NCI-H1092 treated with DMSO at 0.1 percent for 48 hours (cell line): ENCODE measurements at regions not wholly inside any gene's neighbourhood (a gene's known extent, or its start where the extent isn't known, plus 50 kb on each side); places are given as distances from the start of the nearest gene placed in this dataset.
"Not testable (repeated sequence)": the region's sequence is repeated elsewhere in the genome, so short reads cannot be mapped to it uniquely, and the experiment has no call there.

Experiments used
- DNase-seq: peaks from one replicate; lab custom pipeline; 2025; lab: John Stamatoyannopoulos, UW

DNA sequence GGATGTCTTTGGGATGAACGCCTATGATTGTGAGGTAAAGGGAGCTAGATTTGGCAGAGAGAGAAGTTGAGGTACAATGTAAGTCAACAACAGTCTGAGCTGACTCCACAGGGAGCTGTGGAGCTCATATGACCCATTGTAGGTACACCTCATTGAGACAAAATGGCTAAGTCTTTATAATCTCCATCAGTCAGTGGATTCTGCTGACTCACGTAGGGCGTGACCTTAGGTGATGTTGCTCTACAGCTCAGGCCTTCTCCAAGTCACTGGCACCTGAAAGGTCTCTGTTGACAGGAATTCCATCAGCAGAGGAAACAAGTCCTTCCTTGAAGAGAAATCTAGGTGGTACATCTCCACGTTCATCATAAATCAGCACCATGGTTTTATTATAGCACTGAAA, 118.2 kb upstream of the PRR16 start:
- DNase-seq, result no peak

DNA sequence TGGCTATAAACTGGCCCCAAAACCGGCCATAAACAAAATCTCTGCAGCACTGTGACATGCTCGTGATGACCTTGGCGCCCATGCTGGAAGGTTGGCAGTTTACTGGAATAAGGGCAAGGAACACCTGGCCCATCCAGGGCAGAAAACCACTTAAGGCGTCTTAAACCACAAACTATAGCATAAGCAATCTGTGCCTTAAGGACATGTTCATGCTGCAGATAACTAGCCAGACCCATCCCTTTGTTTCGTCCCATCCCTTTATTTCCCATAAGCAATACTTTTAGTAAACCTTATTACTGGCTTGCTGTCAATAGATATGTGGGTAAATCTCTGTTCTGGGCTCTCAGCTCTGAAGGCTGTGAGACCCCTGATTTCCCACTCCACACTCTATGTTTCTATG, 113.0 kb upstream of the PRR16 start:
- DNase-seq, result not testable (repeated sequence)

DNA sequence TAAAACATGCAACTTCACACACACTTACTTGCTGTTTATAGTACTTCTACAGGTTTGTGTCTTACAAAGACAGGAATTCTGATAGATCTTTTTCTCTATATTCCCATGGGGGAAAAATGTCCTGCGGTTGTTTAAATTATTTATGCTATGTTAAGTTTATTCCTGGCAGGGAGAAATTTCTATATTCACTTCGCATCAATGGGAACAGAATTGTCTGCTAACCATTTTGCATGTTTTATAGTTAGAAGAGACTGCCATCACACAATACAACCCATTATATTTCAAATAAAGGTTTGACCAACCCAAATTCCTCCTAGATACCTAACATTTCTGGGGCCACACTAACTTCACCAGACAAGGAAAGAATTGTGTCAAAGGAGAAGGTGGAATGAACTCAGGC, 110.0 kb upstream of the PRR16 start:
- no peak for DNase-seq

DNA sequence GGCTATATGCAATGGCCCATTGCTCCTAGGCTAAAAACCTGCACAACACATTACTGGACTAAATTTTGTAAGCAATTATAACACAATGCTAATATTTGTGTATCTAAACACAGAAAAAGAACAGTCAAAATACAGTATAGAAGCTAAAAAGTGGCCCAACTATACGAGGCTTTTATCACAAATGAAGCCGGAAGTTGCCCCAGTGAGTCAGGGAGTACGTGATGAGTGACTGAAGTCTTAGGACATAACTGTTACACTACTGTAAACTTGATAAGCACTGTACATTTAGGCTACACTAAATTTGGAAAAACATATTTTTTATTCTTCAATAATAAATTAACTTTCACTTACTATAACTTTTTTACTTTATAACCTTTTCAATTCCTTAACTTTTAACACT, 105.2 kb upstream of the PRR16 start:
- DNase-seq, result no peak

DNA sequence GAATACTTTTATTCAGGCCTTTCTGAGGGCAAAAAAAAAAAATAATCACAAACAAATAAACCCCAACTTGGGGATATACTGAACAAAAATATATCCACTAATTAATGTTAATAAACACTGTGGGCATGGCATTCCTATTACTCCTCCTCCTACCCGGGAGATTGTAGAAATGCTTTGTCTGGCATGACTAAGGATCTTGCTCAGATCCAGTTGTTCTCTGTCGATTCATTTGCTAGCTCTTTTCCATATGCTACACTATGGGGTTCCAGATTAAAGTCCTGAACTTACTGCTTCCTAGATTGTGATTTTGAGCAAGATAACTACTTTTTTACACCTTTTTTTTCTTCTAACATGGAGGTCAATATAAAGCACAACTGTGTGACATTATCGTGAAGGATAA, 102.2 kb upstream of the PRR16 start:
- DNase-seq, result no peak

DNA sequence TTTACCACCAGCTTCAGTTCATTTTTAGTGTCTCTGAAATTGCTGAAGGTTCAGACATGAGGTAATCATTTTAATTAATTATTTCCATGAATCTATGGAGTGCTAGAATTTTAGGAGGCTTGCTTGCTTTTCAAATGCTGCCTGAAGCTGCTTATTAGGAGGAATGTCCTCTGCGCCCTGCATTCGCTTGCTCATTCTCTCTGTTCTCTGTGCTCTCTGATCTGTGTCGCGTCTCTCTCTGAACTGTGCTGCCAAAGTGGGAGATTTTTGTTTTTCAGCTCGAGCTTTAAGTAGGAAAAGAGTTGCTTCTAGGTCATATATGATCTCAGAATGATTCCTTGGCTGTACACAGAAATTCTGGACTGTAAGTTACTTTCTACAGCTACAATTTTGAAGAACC, 101.7 kb upstream of the PRR16 start:
- DNase-seq, result no peak

DNA sequence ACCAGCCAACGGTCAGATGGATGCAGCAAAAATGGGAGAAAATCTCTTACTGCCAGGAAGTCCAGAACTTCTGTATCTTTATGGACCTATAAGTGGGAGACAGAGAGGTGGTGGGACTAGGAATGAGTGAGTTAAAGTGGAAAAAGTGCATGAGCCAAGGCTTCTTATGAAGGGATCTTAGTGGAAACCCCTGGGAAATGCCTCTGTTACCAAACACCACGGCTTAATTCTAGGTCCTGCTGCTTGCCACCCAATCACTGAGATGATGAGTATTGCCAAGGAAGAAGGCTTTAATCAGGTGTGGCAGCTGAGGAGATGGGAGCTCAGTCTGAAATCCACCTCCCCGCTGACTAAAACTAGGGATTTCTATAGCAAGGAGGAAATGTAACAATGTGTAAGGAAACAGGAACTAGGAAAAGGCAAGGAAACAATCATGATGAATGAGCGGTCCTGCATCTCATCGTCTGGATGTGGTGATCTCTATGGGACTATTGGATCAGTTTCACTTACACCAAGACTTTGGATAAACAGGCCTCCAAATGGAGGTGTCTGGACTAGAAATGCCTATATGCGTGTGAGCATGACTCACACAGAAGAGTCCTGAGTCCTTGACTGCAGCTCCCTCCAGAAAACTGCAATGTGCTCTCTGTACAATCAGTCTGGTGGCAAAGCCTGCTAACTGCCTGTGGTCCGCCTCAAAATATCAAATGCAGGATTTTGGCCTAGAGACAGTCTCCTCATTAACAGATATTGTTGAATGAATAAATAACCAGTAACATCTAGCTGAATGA, 98.2 kb upstream of the PRR16 start:
- DNase-seq, result no peak

DNA sequence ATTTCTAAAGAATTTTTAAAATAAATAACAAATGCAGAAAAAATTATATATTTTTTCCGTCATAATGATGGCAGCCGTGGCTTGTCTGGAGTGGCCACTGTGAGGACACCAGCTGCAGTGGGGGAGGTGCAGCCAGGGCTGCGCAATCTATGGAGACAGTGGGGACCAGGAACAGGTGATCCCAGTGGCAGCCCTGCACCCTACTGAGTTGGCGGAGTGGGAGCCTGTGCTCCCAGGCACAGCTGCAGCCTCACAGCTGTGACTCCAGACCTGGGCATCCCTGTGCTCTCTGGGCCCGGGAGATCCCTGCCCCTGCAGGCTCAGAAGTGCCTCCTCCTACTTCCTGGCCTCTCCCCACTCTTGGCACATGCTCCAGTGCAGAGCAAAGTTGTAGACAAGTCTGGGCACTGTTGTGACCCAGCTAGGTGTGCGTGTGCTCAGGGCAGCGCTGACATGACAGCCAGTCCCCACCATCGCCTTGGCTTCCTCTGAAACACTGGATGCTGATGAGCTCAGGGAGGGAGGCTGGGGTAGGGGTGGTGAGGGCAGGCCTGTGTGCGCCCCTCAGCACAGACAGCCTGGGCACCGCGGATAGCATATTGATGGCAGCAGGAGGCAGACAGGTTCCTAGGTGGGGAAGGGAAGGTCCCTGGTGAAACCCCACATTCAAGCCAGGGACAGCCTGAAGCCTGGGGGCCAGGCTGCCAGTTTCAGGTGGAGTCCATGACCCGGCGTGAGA, 96.0 kb upstream of the PRR16 start:
- no peak for DNase-seq

DNA sequence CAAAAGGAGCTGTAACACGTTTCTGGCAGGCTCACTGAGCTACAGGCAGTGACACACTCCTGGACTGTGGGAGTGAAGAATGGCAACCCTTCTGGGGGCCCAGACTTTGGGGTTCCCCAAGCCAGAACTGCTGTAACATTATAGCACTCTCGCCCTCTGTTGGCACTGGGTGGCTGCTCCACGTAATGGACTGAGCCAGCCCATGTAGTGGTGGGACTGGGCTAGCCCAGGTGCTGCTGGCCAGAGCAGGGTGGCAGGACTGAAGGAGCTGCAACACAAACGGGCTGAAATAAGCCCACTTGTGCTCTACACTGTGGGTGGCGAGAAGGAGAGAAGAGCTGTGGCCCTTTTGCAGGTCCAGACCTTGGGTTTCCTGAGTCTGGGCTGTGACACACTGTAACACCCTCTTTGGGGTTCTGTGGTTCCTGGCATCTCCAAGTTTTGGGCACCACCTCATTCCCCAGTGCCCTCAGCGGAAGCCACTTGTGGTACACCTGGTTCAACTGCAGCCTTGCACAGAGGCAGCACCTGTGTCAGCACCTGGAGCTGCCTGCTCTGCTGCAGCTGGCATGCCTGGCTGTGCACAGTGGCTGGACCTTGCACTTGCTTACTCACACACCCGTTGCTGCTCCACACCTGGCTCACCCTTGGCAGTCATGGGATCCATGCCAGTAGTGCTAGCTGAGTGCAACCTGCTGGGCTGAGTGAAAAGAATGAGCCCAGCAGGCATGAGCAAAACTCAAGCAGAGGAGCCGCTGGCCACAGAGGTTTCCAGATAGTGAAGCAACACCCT, 95.0 kb upstream of the PRR16 start:
- DNase-seq, result no peak

DNA sequence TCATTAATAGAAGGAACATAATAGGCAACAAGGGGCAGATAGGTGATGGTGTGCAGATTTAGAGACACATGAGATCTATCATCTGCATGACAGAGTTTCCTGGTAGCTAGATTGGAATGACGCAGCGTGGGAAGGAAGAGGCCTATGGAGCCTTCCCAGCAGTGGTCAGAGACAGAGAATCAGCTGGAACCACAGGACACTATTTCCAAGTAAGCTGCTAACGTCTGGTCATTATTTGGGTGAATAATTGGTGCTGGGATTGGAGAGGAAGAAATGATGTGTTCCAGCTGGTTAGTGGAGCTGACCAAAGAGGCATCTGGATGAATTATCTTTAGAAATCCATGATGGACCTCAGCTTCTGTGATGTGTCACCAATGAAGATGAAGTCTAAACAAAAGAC, 91.2 kb upstream of the PRR16 start:
- no peak for DNase-seq

DNA sequence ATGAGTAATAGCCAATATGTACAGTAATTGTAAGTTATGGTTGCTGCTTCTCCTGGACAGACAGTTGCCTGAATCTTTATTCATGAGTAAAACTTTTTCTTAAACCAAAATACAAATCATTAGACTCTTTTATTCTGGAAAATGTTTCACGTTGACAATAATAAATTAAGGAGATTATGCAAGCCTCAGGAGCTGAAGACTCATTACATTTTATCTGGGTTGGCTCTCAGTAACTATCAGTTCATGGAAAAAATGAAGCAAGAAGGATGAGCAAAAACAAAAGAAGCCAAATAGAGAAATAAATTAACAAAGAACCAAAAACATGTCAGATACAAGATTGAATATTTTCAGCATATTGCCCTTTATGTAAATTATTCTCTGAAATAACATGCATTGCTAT, 88.9 kb upstream of the PRR16 start:
- DNase-seq, result no peak

DNA sequence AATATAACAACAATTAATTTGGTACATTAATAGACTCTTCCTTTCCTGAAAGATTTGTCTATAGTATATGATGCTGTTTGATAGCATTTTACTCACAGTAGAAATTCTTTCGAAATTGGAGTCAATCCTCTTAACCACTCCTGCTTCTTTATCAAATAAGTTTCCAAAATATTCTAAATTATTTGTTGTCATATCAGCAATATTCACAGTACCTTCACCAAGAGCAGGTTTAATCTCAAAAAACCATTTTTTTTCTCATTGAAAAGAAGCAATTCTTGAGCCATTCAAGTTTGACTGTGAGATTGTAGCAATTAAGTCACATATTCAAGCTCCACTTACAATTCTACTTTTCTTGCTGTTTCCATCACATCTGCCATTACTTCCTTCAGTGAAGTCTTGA, 83.5 kb upstream of the PRR16 start:
- no peak for DNase-seq

DNA sequence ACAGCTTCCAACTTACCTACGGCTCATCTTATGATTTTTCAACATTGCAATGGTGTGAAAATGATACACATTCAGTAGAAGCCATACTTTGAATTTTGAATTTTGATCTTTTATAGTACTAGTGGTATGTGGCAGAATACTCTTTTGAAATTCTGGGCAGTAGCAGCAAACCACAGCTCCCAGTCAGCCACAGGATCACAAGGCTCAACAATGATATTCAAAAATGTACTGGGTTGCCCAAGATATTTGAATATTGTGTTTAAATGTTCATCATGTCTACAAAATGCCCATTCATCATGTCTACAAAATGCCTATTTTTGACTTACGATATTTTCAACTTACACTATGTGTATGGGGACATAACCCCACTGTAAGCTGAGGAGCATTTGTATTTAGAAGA, 81.3 kb upstream of the PRR16 start:
- DNase-seq, result no peak

DNA sequence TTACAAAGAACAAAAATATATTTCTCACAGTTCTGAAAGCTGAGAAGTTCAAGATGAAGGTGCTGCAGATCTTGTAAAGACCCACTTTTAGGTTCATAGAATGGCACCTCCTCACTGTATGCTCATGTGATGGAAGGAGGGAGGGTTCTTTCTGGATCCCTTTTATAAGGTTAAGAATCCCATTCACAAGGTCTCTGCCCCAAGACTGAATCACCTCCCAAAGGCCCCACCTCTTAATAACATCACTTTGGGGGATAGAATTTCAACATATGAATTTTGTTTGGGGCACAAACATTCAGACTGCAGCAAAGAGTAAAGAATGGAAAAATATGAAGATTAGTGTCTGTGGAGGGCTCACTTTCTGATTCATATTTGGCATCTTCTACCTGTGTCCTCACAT, 77.1 kb upstream of the PRR16 start:
- DNase-seq, result no peak

DNA sequence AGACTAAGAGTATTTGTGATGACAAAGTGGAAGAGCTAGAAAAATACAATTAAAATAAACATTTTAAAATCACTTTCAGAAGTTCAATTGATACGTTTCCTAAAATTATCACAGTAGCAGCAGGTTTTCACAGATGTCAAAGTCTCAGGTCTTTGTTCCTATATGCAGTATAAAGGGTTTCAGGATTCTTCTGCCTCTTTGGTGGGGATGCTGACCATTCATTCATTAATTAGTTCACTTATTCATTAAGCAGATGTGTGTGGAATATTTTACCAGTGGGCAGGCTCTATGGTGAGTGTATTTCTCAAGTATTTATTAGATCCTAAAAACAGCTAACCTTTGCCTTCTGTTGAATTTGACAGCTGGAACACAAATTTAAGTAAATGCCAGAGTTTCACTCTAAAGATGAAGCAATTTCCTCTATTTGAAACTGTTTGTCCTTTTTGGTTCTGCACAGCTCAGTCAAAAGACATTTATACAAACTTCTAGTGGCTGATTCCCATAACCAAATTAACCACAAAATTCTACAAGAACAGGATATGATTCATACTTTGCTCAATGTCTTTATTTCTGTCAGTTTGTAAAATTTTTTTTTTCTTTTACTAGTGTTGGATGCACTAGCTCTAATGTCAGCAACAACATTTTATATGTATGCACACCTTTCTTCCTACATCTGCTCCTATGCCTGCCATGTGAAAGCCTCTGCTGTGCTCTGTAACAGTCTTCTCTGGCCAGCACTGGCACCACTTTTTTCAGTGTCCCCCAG, 75.9 kb upstream of the PRR16 start:
- no peak for DNase-seq

DNA sequence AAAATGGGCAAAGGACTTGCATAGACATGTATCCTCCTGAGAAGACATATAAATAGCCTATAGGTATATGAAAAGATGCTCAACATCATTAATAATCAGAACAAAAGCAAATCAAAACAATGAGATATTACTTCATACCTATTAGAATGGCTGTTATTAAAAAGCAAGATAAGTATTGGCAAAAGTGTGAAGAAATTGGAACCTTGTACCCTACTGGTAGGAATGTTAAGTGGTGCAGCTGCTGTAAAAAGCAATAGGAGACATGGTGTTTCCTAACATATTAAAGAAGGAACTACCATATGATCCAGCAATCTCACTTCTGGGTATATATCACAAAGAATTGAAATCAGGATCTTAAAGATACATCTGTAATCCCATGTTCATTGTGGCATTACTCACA, 69.8 kb upstream of the PRR16 start:
- DNase-seq, result no peak

DNA sequence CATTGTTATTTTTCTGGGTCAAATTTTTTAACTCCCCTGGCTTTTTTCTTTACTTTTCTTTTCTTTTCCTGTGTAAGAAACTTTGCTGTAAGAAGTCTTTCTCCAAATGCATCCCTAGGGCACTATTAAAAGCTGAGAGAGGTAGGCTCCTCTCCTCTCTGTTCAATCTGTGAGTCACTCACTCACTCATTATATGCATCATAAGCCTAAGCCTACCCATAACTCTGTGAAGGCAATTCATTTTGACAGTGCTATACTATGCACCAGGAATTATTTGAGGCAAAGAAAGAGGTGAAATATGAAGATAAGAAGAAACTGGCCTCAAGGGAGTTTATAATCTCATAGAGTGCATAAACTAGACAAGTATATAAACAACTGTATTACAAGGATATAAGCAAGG, 67.9 kb upstream of the PRR16 start:
- DNase-seq, result no peak

DNA sequence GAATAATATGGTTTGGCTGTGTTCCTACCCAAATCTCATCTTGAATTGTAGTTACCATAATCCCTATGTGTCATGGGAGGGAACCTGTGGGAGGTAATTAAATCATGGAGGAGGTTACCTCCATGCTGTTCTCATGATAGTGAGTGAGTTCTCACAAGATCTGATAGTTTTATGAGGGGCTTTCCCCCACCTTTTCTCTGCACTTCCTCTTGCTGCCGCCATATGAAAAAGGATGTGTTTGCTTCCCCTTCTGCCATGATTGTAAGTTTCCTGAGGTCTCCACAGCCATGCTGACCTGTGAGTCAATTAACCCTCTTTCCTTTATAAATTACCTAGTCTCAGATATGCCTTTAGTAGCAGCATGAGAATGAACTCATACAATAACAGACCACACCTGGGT, 63.7 kb upstream of the PRR16 start:
- DNase-seq, result no peak

DNA sequence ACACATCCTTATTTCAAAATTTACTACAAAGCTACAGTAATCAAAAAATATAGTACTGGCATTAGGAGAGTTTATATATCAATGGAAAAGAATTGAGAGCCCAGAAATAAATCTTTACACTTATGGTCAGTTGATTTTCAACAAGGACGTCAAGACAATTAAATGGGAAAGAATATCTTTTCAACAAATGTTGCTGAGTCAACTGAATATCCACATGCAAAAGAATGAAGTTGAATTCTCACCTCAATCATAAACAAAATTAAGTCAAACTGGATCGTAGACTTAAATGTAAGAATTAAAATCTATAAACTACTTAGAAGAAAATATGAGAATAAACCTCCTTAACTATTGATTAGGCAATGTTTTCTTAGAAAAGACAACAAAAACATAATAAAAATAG, 61.5 kb upstream of the PRR16 start:
- no peak for DNase-seq

DNA sequence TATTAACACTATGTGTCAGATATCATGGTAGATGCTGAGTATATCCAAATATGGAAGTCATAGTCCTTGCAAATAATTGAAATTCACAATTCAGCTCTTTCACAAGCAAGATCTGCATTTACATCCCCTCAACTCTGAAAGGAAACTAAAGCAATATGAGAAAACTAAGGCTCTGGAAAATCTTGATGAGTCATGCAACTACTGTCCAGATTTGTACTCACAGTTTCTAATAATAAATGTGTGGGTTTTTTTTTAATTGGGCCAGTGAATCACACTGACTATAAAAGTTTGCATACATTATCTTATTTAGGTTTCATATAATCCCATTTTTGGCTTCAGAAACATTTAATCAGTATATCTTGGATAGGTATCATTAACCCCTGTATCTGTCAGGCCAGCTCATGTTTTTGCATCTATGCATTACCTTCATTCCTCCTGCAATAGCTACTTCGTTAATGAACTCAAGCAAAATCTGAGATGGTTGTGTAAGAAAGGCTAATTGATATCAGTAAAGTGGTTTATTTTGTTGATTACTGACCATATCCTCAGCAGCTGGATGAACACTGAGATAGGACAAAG, 58.7 kb upstream of the PRR16 start:
- no peak for DNase-seq

DNA sequence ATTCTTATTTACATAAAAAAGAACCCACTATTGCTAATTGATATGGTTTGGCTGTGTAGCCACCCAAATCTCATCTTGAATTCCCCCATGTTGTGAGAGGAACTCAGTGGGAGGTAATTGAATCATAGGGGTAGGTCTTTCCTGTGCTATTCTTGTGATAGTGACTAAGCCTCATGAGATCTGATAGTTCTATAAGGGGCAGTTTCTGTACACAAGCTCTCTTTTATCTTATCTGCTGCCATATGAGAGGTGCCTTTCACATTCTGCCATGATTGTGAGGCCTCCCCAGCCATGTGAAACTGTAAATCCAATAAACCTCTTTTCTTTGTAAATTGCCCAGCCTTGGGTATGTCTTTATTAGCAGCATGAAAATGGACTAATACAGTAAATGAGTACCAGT, 58.2 kb upstream of the PRR16 start:
- no peak for DNase-seq

DNA sequence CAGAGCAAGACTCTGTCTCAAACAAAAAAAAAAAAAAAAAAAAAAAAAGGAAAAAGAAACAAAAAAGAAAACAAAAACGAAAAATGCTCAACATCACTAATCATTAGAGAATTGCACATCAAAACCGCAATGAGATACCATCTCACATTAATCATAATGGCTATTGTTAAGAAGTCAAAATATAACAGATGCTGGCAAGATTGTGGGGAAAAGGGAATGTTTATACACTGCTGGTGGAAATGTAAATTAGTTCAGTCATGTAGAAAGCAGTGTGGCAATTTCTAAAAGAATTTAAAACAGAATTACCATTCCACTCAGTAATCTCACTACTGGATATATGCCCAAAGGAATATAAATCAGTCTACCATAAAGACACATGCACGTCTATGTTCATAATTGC, 50.4 kb upstream of the PRR16 start:
- DNase-seq, result no peak
